ENCODE measurements at regions not wholly inside any gene's neighbourhood (a gene's known extent, or its start where the extent isn't known, plus 50 kb on each side); places are given as distances from the start of the nearest gene placed in this dataset.

DNA sequence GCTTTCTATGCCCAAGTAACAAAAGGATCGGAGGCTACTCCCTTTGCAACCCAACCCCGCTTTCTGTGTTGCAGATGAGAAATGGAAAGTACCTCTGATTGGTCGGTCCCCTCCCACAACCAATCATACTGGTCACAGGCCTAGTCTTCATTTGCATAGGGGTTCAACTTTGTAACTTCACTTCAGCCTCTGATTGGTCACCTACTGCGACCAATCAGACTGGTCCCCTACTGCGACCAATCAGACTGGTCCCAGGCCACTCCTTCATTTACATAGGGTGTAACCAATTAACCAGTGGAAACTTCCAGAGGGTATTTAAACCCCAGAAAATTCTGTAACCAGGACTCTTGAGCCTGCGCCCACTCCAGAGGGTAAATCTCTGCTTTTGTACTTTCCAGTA lies 906.4 kb upstream of the TMEM132C start:
- TF ChIP-seq, protein P1, sequence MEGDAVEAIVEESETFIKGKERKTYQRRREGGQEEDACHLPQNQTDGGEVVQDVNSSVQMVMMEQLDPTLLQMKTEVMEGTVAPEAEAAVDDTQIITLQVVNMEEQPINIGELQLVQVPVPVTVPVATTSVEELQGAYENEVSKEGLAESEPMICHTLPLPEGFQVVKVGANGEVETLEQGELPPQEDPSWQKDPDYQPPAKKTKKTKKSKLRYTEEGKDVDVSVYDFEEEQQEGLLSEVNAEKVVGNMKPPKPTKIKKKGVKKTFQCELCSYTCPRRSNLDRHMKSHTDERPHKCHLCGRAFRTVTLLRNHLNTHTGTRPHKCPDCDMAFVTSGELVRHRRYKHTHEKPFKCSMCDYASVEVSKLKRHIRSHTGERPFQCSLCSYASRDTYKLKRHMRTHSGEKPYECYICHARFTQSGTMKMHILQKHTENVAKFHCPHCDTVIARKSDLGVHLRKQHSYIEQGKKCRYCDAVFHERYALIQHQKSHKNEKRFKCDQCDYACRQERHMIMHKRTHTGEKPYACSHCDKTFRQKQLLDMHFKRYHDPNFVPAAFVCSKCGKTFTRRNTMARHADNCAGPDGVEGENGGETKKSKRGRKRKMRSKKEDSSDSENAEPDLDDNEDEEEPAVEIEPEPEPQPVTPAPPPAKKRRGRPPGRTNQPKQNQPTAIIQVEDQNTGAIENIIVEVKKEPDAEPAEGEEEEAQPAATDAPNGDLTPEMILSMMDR (IDR thresholded peaks at IDR 0.05; ENCODE audit: low read length) = no peak
- no peak for TF ChIP-seq EZH2 (IDR thresholded peaks at IDR 0.05; ENCODE audit: borderline replicate concordance, low read length)
